HepG2 (cell line): ENCODE measurements at regions not wholly inside any gene's neighbourhood (a gene's known extent, or its start where the extent isn't known, plus 50 kb on each side); places are given as distances from the start of the nearest gene placed in this dataset.

Source experiments
- ATAC-seq: fragments of 200-7000 bp; cut with Tn5 transposase; 3 replicates; pipeline ENCODE4 v1.9.1; 2020; ENCODE audit warnings: mild to moderate bottlenecking, moderate library complexity
- BruUV-seq: library from RNA; stranded (reverse); fragments of 400-500 nt; replicated peaks from 2 replicates; lab custom pipeline; 2021; lab: Mats Ljungman, UMichigan
- CTCF ChIA-PET: fragments of 300-600 bp; formaldehyde crosslinking; extraction: SDS; loops from one replicate; lab custom pipeline; 2021; ENCODE audit warnings: low total read pairs, inconsistent platforms, low intra/inter-chr PET ratio; lab: Yijun Ruan, JAX
- POLR2A ChIA-PET: fragments of 350-600 bp; sonication (Branson Sonifier 250); formaldehyde crosslinking; loops from one replicate; lab custom pipeline; 2020; ENCODE audit warnings: antibody characterized with exemption, inconsistent platforms; lab: Yijun Ruan, JAX
- DNase-seq: peaks from one replicate; pipeline ENCODE4 v3.0.0-alpha.2; 2015; ENCODE audit warnings: low spot score
- FAIRE-seq: peaks from 3 replicates; lab custom pipeline; 2011; peaks lifted over from hg19 to GRCh38; lab: Jason Lieb, UNC
- H2AFZ ChIP-seq: one replicate; pipeline ENCODE4 v1.6.1; 2011; ENCODE audit warnings: low read length, inconsistent platforms
- H3K27ac ChIP-seq: fragments of 300-600 bp; 3 replicates; pipeline ENCODE4 v1.8.0; 2011; ENCODE audit warnings: mixed run types, mild to moderate bottlenecking, mixed read lengths, low read length, inconsistent platforms; ENCODE audit not compliant: insufficient read depth; ENCODE audit errors: extremely low read length
- H3K27me3 ChIP-seq, 2 experiments: fragments of 200-600 bp in 1 of 2; 2 replicates in 1 of 2; 3 replicates in 1 of 2; pipeline versions ENCODE4 v1.6.0 to v1.8.0; 2011; ENCODE audit warnings: low read length in 2 of 2, mild to moderate bottlenecking in 2 of 2, moderate library complexity in 2 of 2, inconsistent platforms in 1 of 2; ENCODE audit not compliant: insufficient read depth in 2 of 2, control insufficient read depth in 1 of 2
- H3K36me3 ChIP-seq, 2 experiments: fragments of 200-600 bp in 1 of 2; replicated peaks in 1 of 2; 2 replicates in 1 of 2; 3 replicates in 1 of 2; pipeline versions ENCODE4 v1.5.1 to v1.8.0; 2011; ENCODE audit warnings: low read length in 2 of 2, inconsistent platforms in 1 of 2; ENCODE audit not compliant: insufficient read depth in 2 of 2, control insufficient read depth in 1 of 2
- H3K4me1 ChIP-seq: 2 replicates; pipeline ENCODE4 v1.5.1; 2012; ENCODE audit warnings: low read length, inconsistent platforms; ENCODE audit not compliant: insufficient read depth
- H3K4me2 ChIP-seq: 2 replicates; pipeline ENCODE4 v1.6.0; 2011; ENCODE audit warnings: low read depth, low read length, inconsistent platforms
- H3K4me3 ChIP-seq, 3 experiments: fragments of 200-600 bp in 1 of 3; sonication (generic), shearing (Covaris generic) in 1 of 3; replicated peaks in 1 of 3; 2 replicates each; pipeline ENCODE4 v1.5.1; 2011 to 2016; ENCODE audit warnings: low read length in 3 of 3, inconsistent platforms in 2 of 3, low read depth in 2 of 3, mild to moderate bottlenecking in 2 of 3, control low read depth in 1 of 3, mixed read lengths in 1 of 3; ENCODE audit not compliant: insufficient read depth in 1 of 3
- H3K79me2 ChIP-seq: one replicate; pipeline ENCODE4 v1.6.1; 2011; ENCODE audit warnings: low read length, inconsistent platforms; ENCODE audit not compliant: insufficient read depth
- H3K9ac ChIP-seq: 2 replicates; pipeline ENCODE4 v1.6.0; 2011; ENCODE audit warnings: mild to moderate bottlenecking, low read depth, low read length, inconsistent platforms; ENCODE audit not compliant: insufficient read depth
- H3K9me3 ChIP-seq: 2 replicates; pipeline ENCODE4 v1.5.1; 2012; ENCODE audit warnings: mild to moderate bottlenecking, low read length
- H4K20me1 ChIP-seq: 2 replicates; pipeline ENCODE4 v1.6.0; 2011; ENCODE audit warnings: inconsistent platforms, mild to moderate bottlenecking, low read length, moderate library complexity; ENCODE audit not compliant: insufficient read depth
- FOXC1 ChIP-seq: sonication (generic); formaldehyde crosslinking; IDR thresholded peaks from 2 replicates; pipeline ENCODE4 v1.8.0; 2022; ENCODE audit warnings: mild to moderate bottlenecking, missing genetic modification reagents, borderline replicate concordance
- GTF2F1 ChIP-seq: fragments of 150-350 bp; IDR thresholded peaks from 2 replicates; pipeline ENCODE4 v1.6.1; 2014; ENCODE audit warnings: low read length
- MXD4 ChIP-seq: IDR thresholded peaks from 2 replicates; pipeline ENCODE4 v1.6.1; 2016; ENCODE audit warnings: mild to moderate bottlenecking, missing biosample characterization, missing genetic modification reagents
- NCOR1 ChIP-seq: fragments of 200-600 bp; sonication (generic); IDR thresholded peaks from 2 replicates; pipeline ENCODE4 v1.7.0; 2017; ENCODE audit warnings: antibody characterized with exemption, low read length, borderline replicate concordance
- PHB2 ChIP-seq: fragments of 450-650 bp; IDR thresholded peaks from 2 replicates; pipeline ENCODE4 v1.6.1; 2018; ENCODE audit not compliant: partially characterized antibody
- ZFP82 ChIP-seq: sonication (generic); formaldehyde crosslinking; IDR thresholded peaks from 2 replicates; pipeline ENCODE4 v1.5.1; 2020; ENCODE audit warnings: mild to moderate bottlenecking, missing genetic modification reagents, borderline replicate concordance
- ZNF782 ChIP-seq: sonication (generic); formaldehyde crosslinking; IDR thresholded peaks from 2 replicates; pipeline ENCODE4 v1.4.0; 2020; ENCODE audit warnings: missing genetic modification reagents, mild to moderate bottlenecking, borderline replicate concordance
- ZZZ3 ChIP-seq: sonication (generic); formaldehyde crosslinking; IDR thresholded peaks from 2 replicates; pipeline ENCODE4 v1.4.0; 2020; ENCODE audit warnings: missing genetic modification reagents, mild to moderate bottlenecking, borderline replicate concordance
- WGBS: methylation state at CpG from one replicate; pipeline ENCODE4 v1.1.6; 2017; ENCODE audit warnings: low lambda C conversion rate; 5-methylcytosine and 5-hydroxymethylcytosine counted together
- in situ Hi-C: cut with HindIII; loops from 2 replicates; pipeline ENCODE4 v1.10.0; 2017; ENCODE audit warnings: low pct_unique_long_range_greater_than_20kb; ENCODE audit not compliant: extremely low pct_ligation_motif_present
- intact Hi-C: fragments of 100-400 bp; cut with micrococcal nuclease; formaldehyde crosslinking; loops from one replicate; pipeline ENCODE4 v1.10.0; 2022; ENCODE audit not compliant: unreplicated experiment
- TF ChIP-seq, protein P1 (sequence below): IDR thresholded peaks from 2 replicates; pipeline ENCODE4 v1.6.1; 2012; ENCODE audit warnings: low read length, improper control_type of control experiment
- TF ChIP-seq, protein P2 (sequence below): sonication (generic); formaldehyde crosslinking; IDR thresholded peaks from 2 replicates; pipeline ENCODE4 v1.4.0; 2020; ENCODE audit warnings: missing genetic modification reagents
- TF ChIP-seq, protein P3 (sequence below): sonication (generic); formaldehyde crosslinking; IDR thresholded peaks from 2 replicates; pipeline ENCODE4 v1.5.1; 2020; ENCODE audit warnings: missing genetic modification reagents, mild to moderate bottlenecking, borderline replicate concordance
- TF ChIP-seq, protein P4 (sequence below): IDR thresholded peaks from 2 replicates; pipeline ENCODE4 v1.6.1; 2012; ENCODE audit warnings: inconsistent platforms

DNA sequence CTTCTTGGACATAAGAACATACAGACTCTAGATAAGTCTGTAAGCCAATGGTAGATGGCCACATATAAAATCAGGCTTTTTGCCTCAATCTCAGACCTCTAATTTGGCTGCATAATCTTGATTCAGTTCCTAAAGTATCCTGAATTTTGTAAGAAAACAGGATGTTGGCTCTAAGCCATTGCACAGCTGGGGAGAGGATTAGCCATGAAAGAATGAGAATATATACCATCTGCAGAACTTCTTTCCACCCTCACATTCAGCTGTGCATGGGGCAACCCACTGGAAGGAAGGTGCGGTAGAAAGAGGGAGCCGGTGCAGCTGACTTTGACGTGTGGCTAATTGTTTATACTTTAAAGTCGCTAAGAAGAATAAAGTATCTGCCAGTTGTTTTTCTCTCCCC lies 1061.6 kb upstream of the FAM98A start (continued):
- TF ChIP-seq, protein P1, sequence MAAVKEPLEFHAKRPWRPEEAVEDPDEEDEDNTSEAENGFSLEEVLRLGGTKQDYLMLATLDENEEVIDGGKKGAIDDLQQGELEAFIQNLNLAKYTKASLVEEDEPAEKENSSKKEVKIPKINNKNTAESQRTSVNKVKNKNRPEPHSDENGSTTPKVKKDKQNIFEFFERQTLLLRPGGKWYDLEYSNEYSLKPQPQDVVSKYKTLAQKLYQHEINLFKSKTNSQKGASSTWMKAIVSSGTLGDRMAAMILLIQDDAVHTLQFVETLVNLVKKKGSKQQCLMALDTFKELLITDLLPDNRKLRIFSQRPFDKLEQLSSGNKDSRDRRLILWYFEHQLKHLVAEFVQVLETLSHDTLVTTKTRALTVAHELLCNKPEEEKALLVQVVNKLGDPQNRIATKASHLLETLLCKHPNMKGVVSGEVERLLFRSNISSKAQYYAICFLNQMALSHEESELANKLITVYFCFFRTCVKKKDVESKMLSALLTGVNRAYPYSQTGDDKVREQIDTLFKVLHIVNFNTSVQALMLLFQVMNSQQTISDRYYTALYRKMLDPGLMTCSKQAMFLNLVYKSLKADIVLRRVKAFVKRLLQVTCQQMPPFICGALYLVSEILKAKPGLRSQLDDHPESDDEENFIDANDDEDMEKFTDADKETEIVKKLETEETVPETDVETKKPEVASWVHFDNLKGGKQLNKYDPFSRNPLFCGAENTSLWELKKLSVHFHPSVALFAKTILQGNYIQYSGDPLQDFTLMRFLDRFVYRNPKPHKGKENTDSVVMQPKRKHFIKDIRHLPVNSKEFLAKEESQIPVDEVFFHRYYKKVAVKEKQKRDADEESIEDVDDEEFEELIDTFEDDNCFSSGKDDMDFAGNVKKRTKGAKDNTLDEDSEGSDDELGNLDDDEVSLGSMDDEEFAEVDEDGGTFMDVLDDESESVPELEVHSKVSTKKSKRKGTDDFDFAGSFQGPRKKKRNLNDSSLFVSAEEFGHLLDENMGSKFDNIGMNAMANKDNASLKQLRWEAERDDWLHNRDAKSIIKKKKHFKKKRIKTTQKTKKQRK, result no peak
- TF ChIP-seq, protein P2, sequence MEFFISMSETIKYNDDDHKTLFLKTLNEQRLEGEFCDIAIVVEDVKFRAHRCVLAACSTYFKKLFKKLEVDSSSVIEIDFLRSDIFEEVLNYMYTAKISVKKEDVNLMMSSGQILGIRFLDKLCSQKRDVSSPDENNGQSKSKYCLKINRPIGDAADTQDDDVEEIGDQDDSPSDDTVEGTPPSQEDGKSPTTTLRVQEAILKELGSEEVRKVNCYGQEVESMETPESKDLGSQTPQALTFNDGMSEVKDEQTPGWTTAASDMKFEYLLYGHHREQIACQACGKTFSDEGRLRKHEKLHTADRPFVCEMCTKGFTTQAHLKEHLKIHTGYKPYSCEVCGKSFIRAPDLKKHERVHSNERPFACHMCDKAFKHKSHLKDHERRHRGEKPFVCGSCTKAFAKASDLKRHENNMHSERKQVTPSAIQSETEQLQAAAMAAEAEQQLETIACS, result no peak

DNA sequence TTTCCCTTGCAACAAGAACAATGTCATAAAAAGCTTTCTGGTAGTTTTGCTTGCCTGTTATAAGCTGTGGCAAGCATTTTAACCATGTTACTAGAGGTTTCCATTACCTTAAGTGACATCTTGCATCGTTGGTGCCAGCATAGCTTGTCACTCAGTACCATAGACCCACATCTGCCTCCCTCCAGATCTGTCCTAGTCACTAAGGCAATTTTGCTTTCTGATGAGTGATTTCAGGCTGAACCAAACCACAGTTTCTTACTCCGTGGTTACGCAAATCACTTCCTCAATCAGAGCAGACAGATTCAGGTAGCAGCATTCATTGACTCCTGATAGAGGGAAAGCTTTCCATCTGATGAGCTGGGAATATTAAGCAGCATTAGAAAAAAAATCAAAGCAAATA lies 1057.5 kb upstream of the FAM98A start:
- no peaks in the 10 kb centered on the region for H3K4me1 ChIP-seq
- no peak overlapping the region for H3K9ac ChIP-seq
- ATAC-seq (no peak), DNase-seq (no peak), FAIRE-seq (no peak)
- H3K27me3 ChIP-seq, result no peaks in the 10 kb centered on the region
- H3K36me3 ChIP-seq, result no peaks in the 10 kb centered on the region
- BruUV-seq, result no TSS peak
- 31% methylated on average over 3 of the region's 3 CpGs for WGBS
- in situ Hi-C loops (no loop called here), intact Hi-C loops (no loop called here)
- no peaks in the 10 kb centered on the region for H4K20me1 ChIP-seq
- no peak overlapping the region for H3K27ac ChIP-seq
- CTCF ChIA-PET, result no interaction called here
- TF ChIP-seq ZZZ3 (CRISPR knock-in tag), result no peak
- no peak for TF ChIP-seq ZFP82 (CRISPR knock-in tag)
- TF ChIP-seq GTF2F1, result no peak
- TF ChIP-seq, protein P3, sequence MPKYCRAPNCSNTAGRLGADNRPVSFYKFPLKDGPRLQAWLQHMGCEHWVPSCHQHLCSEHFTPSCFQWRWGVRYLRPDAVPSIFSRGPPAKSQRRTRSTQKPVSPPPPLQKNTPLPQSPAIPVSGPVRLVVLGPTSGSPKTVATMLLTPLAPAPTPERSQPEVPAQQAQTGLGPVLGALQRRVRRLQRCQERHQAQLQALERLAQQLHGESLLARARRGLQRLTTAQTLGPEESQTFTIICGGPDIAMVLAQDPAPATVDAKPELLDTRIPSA (CRISPR knock-in tag), result no peak
- TF ChIP-seq MXD4 (CRISPR knock-in tag), result no peak
- TF ChIP-seq FOXC1, result no peak
- no peak for TF ChIP-seq ZNF782 (CRISPR knock-in tag)
- no peak for TF ChIP-seq PHB2
- TF ChIP-seq, protein P4, sequence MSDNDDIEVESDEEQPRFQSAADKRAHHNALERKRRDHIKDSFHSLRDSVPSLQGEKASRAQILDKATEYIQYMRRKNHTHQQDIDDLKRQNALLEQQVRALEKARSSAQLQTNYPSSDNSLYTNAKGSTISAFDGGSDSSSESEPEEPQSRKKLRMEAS, result no peak
- no peak for TF ChIP-seq NCOR1
- H2AFZ ChIP-seq, result no peak overlapping the region
- no peaks in the 10 kb centered on the region for H3K79me2 ChIP-seq
- POLR2A ChIA-PET, result no interaction called here
- H3K4me3 ChIP-seq, result no peak overlapping the region
- peaks cover 36% of the 10 kb centered on the region for H3K9me3 ChIP-seq
- no peak overlapping the region for H3K4me2 ChIP-seq
